ENCODE measurements at regions not wholly inside any gene's neighbourhood (a gene's known extent, or its start where the extent isn't known, plus 50 kb on each side); places are given as distances from the start of the nearest gene placed in this dataset.

GRCh38 chr3:88623709-88624108, 473.9 kb downstream of the C3orf38 start:
- DNase-seq (ENCODE audit: insufficient read length, low spot score) (no peak), FAIRE-seq (no peak)
- TF ChIP-seq, protein P1, sequence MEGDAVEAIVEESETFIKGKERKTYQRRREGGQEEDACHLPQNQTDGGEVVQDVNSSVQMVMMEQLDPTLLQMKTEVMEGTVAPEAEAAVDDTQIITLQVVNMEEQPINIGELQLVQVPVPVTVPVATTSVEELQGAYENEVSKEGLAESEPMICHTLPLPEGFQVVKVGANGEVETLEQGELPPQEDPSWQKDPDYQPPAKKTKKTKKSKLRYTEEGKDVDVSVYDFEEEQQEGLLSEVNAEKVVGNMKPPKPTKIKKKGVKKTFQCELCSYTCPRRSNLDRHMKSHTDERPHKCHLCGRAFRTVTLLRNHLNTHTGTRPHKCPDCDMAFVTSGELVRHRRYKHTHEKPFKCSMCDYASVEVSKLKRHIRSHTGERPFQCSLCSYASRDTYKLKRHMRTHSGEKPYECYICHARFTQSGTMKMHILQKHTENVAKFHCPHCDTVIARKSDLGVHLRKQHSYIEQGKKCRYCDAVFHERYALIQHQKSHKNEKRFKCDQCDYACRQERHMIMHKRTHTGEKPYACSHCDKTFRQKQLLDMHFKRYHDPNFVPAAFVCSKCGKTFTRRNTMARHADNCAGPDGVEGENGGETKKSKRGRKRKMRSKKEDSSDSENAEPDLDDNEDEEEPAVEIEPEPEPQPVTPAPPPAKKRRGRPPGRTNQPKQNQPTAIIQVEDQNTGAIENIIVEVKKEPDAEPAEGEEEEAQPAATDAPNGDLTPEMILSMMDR (IDR thresholded peaks at IDR 0.05; ENCODE audit: insufficient read depth, missing control alignments): no peak

DNA sequence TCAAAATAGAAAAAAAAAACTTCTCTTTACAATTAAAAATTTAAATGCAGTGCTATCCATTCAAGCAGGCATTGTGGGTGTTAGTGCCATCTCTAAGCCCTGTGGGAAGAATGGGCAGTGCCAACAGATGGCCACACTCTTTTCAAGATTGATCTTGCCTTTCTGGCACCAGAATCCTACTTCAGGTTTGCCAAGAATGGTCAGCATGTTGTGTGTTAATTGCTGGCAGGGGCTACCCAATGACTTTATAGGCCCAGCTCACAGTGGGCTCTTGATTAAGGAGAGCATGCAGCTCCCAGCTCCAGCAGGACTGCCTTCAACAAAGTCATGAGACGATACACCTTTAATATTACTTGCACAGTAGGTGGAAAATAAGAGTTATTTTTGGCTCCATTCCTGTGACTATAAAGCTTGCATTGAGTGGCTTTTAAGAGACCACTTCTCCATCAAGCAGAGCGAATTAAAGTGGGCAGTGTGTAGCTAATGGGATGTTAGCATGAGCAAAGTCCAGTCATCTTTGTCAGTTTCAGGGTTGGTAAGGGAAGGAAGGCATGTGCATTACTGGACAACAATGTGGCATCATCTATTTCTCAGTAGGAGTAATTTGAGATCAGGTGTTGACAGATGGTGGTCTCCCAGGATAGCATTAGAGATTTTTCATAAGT, 476.8 kb downstream of the C3orf38 start:
- FAIRE-seq (no peak), DNase-seq (ENCODE audit: insufficient read length, low spot score) (no peak)
- TF ChIP-seq, protein P1 (IDR thresholded peaks at IDR 0.05; ENCODE audit: insufficient read depth, missing control alignments): no peak

GRCh38 chr3:88628901-88629300, 478.5 kb upstream of the EPHA3 start:
- TF ChIP-seq, protein P1 (IDR thresholded peaks at IDR 0.05; ENCODE audit: insufficient read depth, missing control alignments): no peak
- FAIRE-seq (no peak), DNase-seq (ENCODE audit: insufficient read length, low spot score) (no peak)

GRCh38 chr3:88632226-88632625, 475.2 kb upstream of the EPHA3 start:
- FAIRE-seq (no peak), DNase-seq (ENCODE audit: insufficient read length, low spot score) (no peak)
- TF ChIP-seq, protein P1 (IDR thresholded peaks at IDR 0.05; ENCODE audit: insufficient read depth, missing control alignments): no peak

DNA sequence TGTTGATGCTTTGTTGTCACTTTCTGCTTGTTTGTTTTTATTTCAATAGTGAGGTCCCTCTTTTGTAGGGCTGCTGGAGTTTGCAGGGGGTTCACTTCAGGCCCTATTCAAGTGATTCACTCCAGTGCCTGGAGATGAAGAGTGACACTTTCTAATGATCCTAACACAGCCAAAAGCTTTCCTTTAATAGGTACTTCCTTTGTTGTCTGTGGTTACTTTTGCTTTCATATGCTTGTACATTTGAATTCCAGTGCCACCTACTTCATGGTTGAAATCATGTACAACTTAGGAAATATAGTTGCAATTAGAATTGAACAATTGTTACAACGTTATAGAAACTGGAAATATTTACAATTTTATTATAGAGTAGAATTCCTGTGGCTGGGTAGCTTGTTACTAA, 466.8 kb upstream of the EPHA3 start:
- FAIRE-seq: no peak
- TF ChIP-seq, protein P1 (IDR thresholded peaks at IDR 0.05; ENCODE audit: insufficient read depth, missing control alignments): no peak
- no peak for DNase-seq (ENCODE audit: insufficient read length, low spot score)

DNA sequence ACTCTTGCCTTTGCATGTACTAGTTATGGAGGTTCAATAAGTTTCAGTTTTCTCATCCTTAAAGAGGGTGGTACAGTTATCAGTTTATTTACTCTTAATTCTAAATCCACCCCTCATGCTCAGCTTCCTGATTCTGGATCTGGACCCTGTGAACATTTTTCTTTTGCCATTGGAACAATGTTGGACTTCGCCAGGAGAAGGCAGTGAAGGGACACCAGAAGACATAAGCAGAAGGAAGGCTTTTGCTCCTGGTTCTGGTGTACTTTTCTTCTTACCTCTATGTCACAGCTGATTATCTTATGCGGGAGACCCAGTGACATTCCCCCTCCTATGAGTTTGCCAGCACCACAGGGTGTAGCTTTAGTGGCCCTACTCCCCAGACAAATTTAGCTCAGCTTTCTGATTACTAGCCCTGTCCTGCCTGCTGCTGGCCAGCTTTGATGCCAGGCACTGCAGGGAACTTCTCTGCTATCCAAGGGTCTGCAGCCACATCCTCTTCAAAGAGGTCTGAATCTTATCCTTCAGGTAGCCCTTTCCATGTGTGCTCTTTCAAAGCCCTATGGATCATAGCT, 466.3 kb upstream of the EPHA3 start:
- DNase-seq (ENCODE audit: insufficient read length, low spot score): no peak
- TF ChIP-seq, protein P1 (IDR thresholded peaks at IDR 0.05; ENCODE audit: insufficient read depth, missing control alignments): no peak
- no peak for FAIRE-seq

DNA sequence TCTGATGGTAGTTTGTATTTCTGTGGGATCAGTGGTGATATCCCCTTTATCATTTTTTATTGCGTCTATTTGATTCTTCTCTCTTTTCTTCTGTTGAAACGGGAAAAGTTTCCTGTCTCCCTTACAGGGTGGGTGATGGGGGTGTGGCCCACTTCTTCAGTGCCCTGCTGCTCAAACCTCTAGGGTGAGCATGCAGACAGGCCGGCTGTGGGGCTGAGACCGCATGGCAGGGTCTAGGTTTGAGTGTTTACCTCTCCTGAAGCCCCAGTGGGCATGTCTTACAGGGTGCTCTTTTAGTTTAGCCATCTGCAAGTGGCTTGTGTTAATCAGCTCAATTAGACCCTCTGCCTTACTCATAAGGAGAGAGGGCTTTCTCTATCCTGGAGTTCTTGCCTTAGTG, 450.0 kb upstream of the EPHA3 start:
- DNase-seq (ENCODE audit: insufficient read length, low spot score) (no peak), FAIRE-seq (no peak)
- TF ChIP-seq, protein P1 (IDR thresholded peaks at IDR 0.05; ENCODE audit: insufficient read depth, missing control alignments): no peak

Measured in D721Med (cell line).